GM11168 (cell line): ENCODE measurements at regions not wholly inside any gene's neighbourhood (a gene's known extent, or its start where the extent isn't known, plus 50 kb on each side); places are given as distances from the start of the nearest gene placed in this dataset.

Source experiments
- in situ Hi-C: fragments of 300-500 bp; cut with MboI; formaldehyde crosslinking; loops from one replicate; pipeline ENCODE4 v1.12.0; 2022; ENCODE audit warnings: low sequenced_read_pairs; ENCODE audit not compliant: unreplicated experiment

GRCh38 chr2:203812294-203813221, 55.0 kb upstream of the CTLA4 start:
- in situ Hi-C loops, result loop anchor here (5.0 kb wide), 1 partner anchor 330 kb away; no protein-coding TSS in a partner anchor

DNA sequence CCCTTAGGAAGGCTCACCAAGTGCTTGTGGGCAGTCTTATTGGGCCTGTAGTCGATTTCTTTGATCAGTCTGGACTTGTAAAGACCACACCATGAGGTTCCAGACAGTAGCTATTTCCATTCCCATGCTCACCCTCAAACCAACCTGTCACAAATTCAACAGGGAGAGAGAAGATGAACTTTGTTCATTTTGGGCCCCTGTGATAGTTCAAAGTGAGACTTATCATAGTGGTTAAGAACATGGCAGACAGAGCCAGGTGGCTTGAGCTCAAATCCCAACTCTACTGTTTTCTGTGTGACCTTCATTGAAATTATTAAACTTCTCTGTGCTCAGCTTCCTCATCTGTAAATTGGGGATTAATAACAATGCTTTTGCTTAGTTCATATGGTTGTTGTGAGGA, 53.9 kb upstream of the CTLA4 start:
- in situ Hi-C loops, result loop anchor here (5.0 kb wide), 1 partner anchor 331 kb away; no protein-coding TSS in a partner anchor

- in situ Hi-C loops, result loop anchor here (5.0 kb wide), 1 partner anchor 333 kb away; no protein-coding TSS in a partner anchor
These were observed 52.7 kb upstream of the CTLA4 start for GRCh38 chr2:203814661-203815540.

DNA sequence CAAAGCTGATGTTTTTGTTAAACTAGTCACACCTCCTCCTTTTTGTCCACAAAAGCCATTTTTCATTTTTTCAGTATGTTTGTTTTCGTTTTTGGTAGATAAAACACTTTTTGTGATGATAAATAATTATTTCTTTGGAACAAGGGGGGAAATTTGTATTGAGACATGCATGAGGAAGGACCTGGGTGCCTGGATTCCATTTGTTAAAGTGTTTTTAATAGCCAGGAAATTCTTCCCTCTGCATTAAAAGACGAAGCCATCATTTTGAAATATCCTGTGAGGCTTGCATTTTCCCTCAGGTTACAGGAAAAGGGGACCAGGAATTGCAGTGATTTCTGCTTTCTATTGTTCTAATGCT, 52.1 kb upstream of the CTLA4 start:
- in situ Hi-C loops, result no loop called here

DNA sequence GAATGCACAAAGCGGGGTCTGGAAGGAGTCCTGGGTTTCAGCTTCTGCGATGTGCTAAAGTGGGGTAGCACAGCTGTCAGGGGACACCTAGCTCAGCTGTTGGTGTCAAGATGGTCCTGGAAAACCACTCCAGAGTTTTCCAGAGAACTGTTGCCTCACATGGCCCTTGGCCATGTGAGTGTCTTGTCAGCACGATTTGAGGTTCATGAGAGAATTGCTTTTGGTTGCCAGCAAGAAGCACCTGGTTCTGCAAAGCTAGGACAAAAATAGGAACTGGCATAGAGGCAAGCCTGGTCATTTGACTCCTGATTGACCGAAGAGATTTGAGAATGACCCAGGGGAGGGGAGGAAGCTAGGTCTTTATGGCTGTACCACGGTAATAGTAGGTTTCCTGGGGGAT, 50.4 kb upstream of the CTLA4 start:
- in situ Hi-C loops, result no loop called here
